OCI-LY7 (cell line): ENCODE measurements at regions not wholly inside any gene's neighbourhood (a gene's known extent, or its start where the extent isn't known, plus 50 kb on each side); places are given as distances from the start of the nearest gene placed in this dataset.

Source experiments
- CTCF ChIP-seq: fragments of 200-600 bp; sonication (generic); conservative IDR thresholded peaks from 2 replicates; pipeline ENCODE4 v1.5.1; 2014; ENCODE audit warnings: mild to moderate bottlenecking, antibody characterized with exemption, low read length, moderate library complexity, mixed read lengths
- EZH2phosphoT487 ChIP-seq: fragments of 200-600 bp; sonication (generic); IDR thresholded peaks from 2 replicates; pipeline ENCODE4 v1.6.1; 2018; ENCODE audit warnings: low read depth, borderline replicate concordance, mild to moderate bottlenecking, mixed run types, antibody characterized with exemption, low read length, moderate library complexity, mixed read lengths

GRCh38 chr2:150169237-150169629, 318.2 kb downstream of the RND3 start:
- TF ChIP-seq CTCF (no peak), EZH2phosphoT487 (no peak)
